K562 (cell line): ENCODE measurements at regions not wholly inside any gene's neighbourhood (a gene's known extent, or its start where the extent isn't known, plus 50 kb on each side); places are given as distances from the start of the nearest gene placed in this dataset.

Source experiments
- ATAC-seq: fragments of 200-7000 bp; cut with Tn5 transposase; 3 replicates; pipeline ENCODE4 v1.9.1; 2020; ENCODE audit warnings: moderate library complexity
- BruUV-seq: library from RNA; stranded (reverse); fragments of 400-500 nt; replicated peaks from 2 replicates; lab custom pipeline; 2021; lab: Mats Ljungman, UMichigan
- CTCF ChIA-PET: fragments of 300-600 bp; formaldehyde crosslinking; extraction: SDS; loops from one replicate; lab custom pipeline; 2021; ENCODE audit warnings: low intra/inter-chr PET ratio; lab: Yijun Ruan, JAX
- POLR2A ChIA-PET: fragments of 300-600, 350-650 bp; sonication (Branson Sonifier 250); formaldehyde crosslinking; extraction: SDS; loops from one replicate; lab custom pipeline; 2021; ENCODE audit warnings: antibody characterized with exemption, inconsistent platforms; lab: Yijun Ruan, JAX
- DNase-seq, 4 experiments: peaks; one replicate each; pipeline versions ENCODE4 v3.0.0 to v3.0.0-alpha.2; 2011 to 2018; ENCODE audit warnings: low spot score in 3 of 4, mixed read lengths in 3 of 4; ENCODE audit errors: extremely low read depth in 1 of 4
- FAIRE-seq: peaks from 2 replicates; lab custom pipeline; 2011; peaks lifted over from hg19 to GRCh38; lab: Jason Lieb, UNC
- H2AFZ ChIP-seq: 2 replicates; pipeline ENCODE4 v1.6.0; 2011; ENCODE audit warnings: low read depth, low read length, control low read depth, inconsistent platforms
- H3K27ac ChIP-seq: fragments of 200-600 bp; 3 replicates; pipeline ENCODE4 v1.8.0; 2011; ENCODE audit warnings: low read depth, mild to moderate bottlenecking, control low read depth, inconsistent platforms, low read length, moderate library complexity, mixed read lengths; ENCODE audit errors: extremely low read depth
- H3K27me3 ChIP-seq, 2 experiments: fragments of 300-600 bp in 1 of 2; 2 replicates in 1 of 2; 3 replicates in 1 of 2; pipeline versions ENCODE4 v1.6.0 to v1.8.0; 2011; ENCODE audit warnings: inconsistent platforms in 2 of 2, low read length in 2 of 2, mild to moderate bottlenecking in 1 of 2, mixed read lengths in 1 of 2, moderate library complexity in 1 of 2; ENCODE audit not compliant: control insufficient read depth in 2 of 2, insufficient read depth in 2 of 2
- H3K36me3 ChIP-seq: fragments of 300-600 bp; 3 replicates; pipeline ENCODE4 v1.8.0; 2011; ENCODE audit warnings: mild to moderate bottlenecking, low read length, inconsistent platforms; ENCODE audit not compliant: control insufficient read depth, insufficient read depth
- H3K4me1 ChIP-seq, 2 experiments: fragments of 200-600 bp in 1 of 2; replicated peaks in 1 of 2; 2 replicates in 1 of 2; 3 replicates in 1 of 2; pipeline versions ENCODE4 v1.5.1 to v1.8.0; 2011; ENCODE audit warnings: inconsistent platforms in 2 of 2, low read length in 2 of 2, mild to moderate bottlenecking in 1 of 2, mixed read lengths in 1 of 2, moderate library complexity in 1 of 2; ENCODE audit not compliant: control insufficient read depth in 2 of 2, insufficient read depth in 2 of 2
- H3K4me2 ChIP-seq: 2 replicates; pipeline ENCODE4 v1.6.1; 2011; ENCODE audit warnings: low read length, control low read depth, inconsistent platforms, mixed read lengths; ENCODE audit not compliant: insufficient read depth
- H3K4me3 ChIP-seq: fragments of 200-600 bp; sonication (generic), shearing (Covaris generic); 2 replicates; pipeline ENCODE4 v1.5.1; 2016; ENCODE audit warnings: control low read depth, inconsistent platforms
- H3K79me2 ChIP-seq: fragments of 200-600 bp; 3 replicates; pipeline ENCODE4 v1.8.0; 2011; ENCODE audit warnings: low read length, inconsistent platforms; ENCODE audit not compliant: control insufficient read depth, insufficient read depth
- H3K9ac ChIP-seq, 2 experiments: 2 replicates each; pipeline versions ENCODE4 v1.6.0 to v1.6.1; 2011; ENCODE audit warnings: low read depth in 2 of 2, low read length in 2 of 2, control low read depth in 1 of 2, inconsistent platforms in 1 of 2, mild to moderate bottlenecking in 1 of 2, mixed read lengths in 1 of 2; ENCODE audit not compliant: insufficient read depth in 1 of 2
- H3K9me1 ChIP-seq: one replicate; pipeline ENCODE4 v1.6.0; 2011; ENCODE audit warnings: inconsistent platforms, mild to moderate bottlenecking, low read length, moderate library complexity; ENCODE audit not compliant: control insufficient read depth, insufficient read depth
- H3K9me3 ChIP-seq: replicated peaks from 2 replicates; pipeline ENCODE4 v1.5.1; 2011; ENCODE audit warnings: low read depth, low read length, inconsistent platforms; ENCODE audit not compliant: control insufficient read depth, insufficient read depth
- H4K20me1 ChIP-seq: replicated peaks from 2 replicates; pipeline ENCODE4 v1.6.1; 2011; ENCODE audit warnings: low read length, inconsistent platforms, mixed read lengths; ENCODE audit not compliant: control insufficient read depth, insufficient read depth
- DDX20 ChIP-seq: fragments of 450-650 bp; IDR thresholded peaks from 2 replicates; pipeline ENCODE4 v1.6.1; 2016; ENCODE audit warnings: missing genetic modification characterization, low read depth, mild to moderate bottlenecking, missing compliant biosample characterization, moderate library complexity
- MTA3 ChIP-seq: fragments of 450-650 bp; formaldehyde crosslinking; IDR thresholded peaks from 2 replicates; pipeline ENCODE4 v1.6.1; 2017; ENCODE audit warnings: mild to moderate bottlenecking, borderline replicate concordance
- MTF1 ChIP-seq: fragments of 250-450 bp; sonication (Bioruptor Pico); IDR thresholded peaks from 2 replicates; pipeline ENCODE4 v1.9.0; 2021; ENCODE audit warnings: moderate library complexity, mild to moderate bottlenecking, inconsistent platforms, borderline replicate concordance
- POLR2A ChIP-seq: fragments of 450-650 bp; conservative IDR thresholded peaks from 2 replicates; pipeline ENCODE4 v1.6.1; 2016
- RBM15 ChIP-seq: fragments of 200-400 bp; formaldehyde crosslinking; IDR thresholded peaks from 2 replicates; pipeline ENCODE4 v1.6.1; 2018; ENCODE audit warnings: mild to moderate bottlenecking, low read length, moderate library complexity; ENCODE audit not compliant: insufficient read depth
- THRA ChIP-seq: fragments of 450-650 bp; IDR thresholded peaks from 2 replicates; pipeline ENCODE4 v1.6.1; 2017; ENCODE audit warnings: mild to moderate bottlenecking, moderate library complexity
- in situ Hi-C: fragments of 300-500 bp; cut with MboI; formaldehyde crosslinking; loops from 4 replicates; pipeline ENCODE4 v1.15.0; 2018; ENCODE audit warnings: inconsistent platforms, mixed read lengths
- intact Hi-C: fragments of 100-400 bp; cut with micrococcal nuclease; formaldehyde crosslinking; loops from 2 replicates; pipeline ENCODE4 v1.14.2; 2022
- TF ChIP-seq, protein P1 (sequence below): sonication (generic); formaldehyde crosslinking; IDR thresholded peaks from 2 replicates; pipeline ENCODE4 v1.8.1; 2023; ENCODE audit warnings: mild to moderate bottlenecking, missing genetic modification reagents
- TF ChIP-seq, protein P2 (sequence below): fragments of 450-650 bp; conservative IDR thresholded peaks from 2 replicates; pipeline ENCODE4 v1.6.1; 2016; ENCODE audit warnings: missing genetic modification characterization, low read depth, mild to moderate bottlenecking, control low read depth, missing compliant biosample characterization
- TF ChIP-seq, protein P3 (sequence below): fragments of 450-650 bp; formaldehyde crosslinking; IDR thresholded peaks from 2 replicates; pipeline ENCODE4 v1.4.0; 2020; ENCODE audit warnings: mild to moderate bottlenecking, moderate library complexity

DNA sequence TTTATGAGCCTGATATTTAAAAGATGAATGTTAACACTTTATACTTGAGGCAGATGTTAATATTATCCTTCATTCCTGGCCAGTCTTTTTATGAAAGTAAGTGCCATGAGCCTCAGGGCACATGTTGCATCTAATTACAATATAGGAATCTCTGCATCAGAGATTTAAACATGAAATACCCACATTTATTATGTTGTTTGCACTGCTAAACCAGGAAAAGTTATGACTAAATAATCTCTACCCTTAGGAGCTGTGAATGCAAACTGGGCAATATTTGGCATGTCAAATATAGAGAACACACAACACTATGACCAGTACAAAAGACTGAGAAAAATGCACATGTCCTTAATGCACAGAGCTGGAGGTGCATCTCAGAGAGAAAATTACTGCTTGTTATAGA, 526.1 kb upstream of the GRAMD2B start:
- in situ Hi-C loops: no loop called here
- ATAC-seq (no peak), FAIRE-seq (no peak), DNase-seq (no peak)
- H3K79me2 ChIP-seq: no peaks in the 10 kb centered on the region
- H3K27ac ChIP-seq: no peak overlapping the region
- ChIA-PET POLR2A (no interaction called here), CTCF (no interaction called here)
- H3K9me3 ChIP-seq: no peaks in the 10 kb centered on the region; the same call in 1 of the 2 replicates
- no peak overlapping the region for H3K9ac ChIP-seq
- no peaks in the 10 kb centered on the region for H3K36me3 ChIP-seq
- no peaks in the 10 kb centered on the region for H3K27me3 ChIP-seq
- intact Hi-C loops: no loop called here
- TF ChIP-seq, protein P1, sequence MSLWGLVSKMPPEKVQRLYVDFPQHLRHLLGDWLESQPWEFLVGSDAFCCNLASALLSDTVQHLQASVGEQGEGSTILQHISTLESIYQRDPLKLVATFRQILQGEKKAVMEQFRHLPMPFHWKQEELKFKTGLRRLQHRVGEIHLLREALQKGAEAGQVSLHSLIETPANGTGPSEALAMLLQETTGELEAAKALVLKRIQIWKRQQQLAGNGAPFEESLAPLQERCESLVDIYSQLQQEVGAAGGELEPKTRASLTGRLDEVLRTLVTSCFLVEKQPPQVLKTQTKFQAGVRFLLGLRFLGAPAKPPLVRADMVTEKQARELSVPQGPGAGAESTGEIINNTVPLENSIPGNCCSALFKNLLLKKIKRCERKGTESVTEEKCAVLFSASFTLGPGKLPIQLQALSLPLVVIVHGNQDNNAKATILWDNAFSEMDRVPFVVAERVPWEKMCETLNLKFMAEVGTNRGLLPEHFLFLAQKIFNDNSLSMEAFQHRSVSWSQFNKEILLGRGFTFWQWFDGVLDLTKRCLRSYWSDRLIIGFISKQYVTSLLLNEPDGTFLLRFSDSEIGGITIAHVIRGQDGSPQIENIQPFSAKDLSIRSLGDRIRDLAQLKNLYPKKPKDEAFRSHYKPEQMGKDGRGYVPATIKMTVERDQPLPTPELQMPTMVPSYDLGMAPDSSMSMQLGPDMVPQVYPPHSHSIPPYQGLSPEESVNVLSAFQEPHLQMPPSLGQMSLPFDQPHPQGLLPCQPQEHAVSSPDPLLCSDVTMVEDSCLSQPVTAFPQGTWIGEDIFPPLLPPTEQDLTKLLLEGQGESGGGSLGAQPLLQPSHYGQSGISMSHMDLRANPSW (CRISPR knock-in tag): no peak
- TF ChIP-seq THRA (no peak), MTF1 (no peak), POLR2A (no peak), RBM15 (no peak), DDX20 (no peak), MTA3 (no peak)
- TF ChIP-seq, protein P2, sequence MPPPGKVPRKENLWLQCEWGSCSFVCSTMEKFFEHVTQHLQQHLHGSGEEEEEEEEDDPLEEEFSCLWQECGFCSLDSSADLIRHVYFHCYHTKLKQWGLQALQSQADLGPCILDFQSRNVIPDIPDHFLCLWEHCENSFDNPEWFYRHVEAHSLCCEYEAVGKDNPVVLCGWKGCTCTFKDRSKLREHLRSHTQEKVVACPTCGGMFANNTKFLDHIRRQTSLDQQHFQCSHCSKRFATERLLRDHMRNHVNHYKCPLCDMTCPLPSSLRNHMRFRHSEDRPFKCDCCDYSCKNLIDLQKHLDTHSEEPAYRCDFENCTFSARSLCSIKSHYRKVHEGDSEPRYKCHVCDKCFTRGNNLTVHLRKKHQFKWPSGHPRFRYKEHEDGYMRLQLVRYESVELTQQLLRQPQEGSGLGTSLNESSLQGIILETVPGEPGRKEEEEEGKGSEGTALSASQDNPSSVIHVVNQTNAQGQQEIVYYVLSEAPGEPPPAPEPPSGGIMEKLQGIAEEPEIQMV (tag): no peak
- TF ChIP-seq, protein P3, sequence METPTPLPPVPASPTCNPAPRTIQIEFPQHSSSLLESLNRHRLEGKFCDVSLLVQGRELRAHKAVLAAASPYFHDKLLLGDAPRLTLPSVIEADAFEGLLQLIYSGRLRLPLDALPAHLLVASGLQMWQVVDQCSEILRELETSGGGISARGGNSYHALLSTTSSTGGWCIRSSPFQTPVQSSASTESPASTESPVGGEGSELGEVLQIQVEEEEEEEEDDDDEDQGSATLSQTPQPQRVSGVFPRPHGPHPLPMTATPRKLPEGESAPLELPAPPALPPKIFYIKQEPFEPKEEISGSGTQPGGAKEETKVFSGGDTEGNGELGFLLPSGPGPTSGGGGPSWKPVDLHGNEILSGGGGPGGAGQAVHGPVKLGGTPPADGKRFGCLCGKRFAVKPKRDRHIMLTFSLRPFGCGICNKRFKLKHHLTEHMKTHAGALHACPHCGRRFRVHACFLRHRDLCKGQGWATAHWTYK (CRISPR knock-in tag): no peak
- no TSS peak for BruUV-seq
- no peaks in the 10 kb centered on the region for H4K20me1 ChIP-seq
- no peak overlapping the region for H3K4me3 ChIP-seq
- H3K9me1 ChIP-seq: no peaks in the 10 kb centered on the region
- no peaks in the 10 kb centered on the region for H3K4me1 ChIP-seq
- H3K4me2 ChIP-seq: no peak overlapping the region
- no peak overlapping the region for H2AFZ ChIP-seq
